CD4-positive, alpha-beta memory T cell (primary cell): ENCODE measurements at regions not wholly inside any gene's neighbourhood (a gene's known extent, or its start where the extent isn't known, plus 50 kb on each side); places are given as distances from the start of the nearest gene placed in this dataset.

Source experiments
- CTCF ChIA-PET: fragments of 350-600 bp; sonication (Branson Sonifier 250); formaldehyde crosslinking; loops from one replicate; lab custom pipeline; 2021; ENCODE audit warnings: inconsistent platforms; ENCODE audit not compliant: partially characterized antibody; lab: Charles Lee
- POLR2A ChIA-PET: fragments of 350-600 bp; sonication (Branson Sonifier 250); formaldehyde crosslinking; loops from one replicate; lab custom pipeline; 2021; ENCODE audit not compliant: partially characterized antibody; lab: Charles Lee
- DNase-seq, 5 donors: peaks; one replicate each; pipeline versions ENCODE4 v3.0.0 to v3.0.0-alpha.2; 2020 to 2022; ENCODE audit warnings: mixed read lengths in 1 of 5
- H3K27ac ChIP-seq: one replicate; pipeline ENCODE4 v1.7.0; 2013; ENCODE audit warnings: low read depth, low read length
- H3K27me3 ChIP-seq: 2 replicates; pipeline ENCODE4 v1.7.0; 2013; ENCODE audit warnings: mild to moderate bottlenecking, low read length, moderate library complexity; ENCODE audit not compliant: insufficient read depth
- H3K36me3 ChIP-seq: 2 replicates; pipeline ENCODE4 v1.7.0; 2013; ENCODE audit warnings: mild to moderate bottlenecking, low read length, moderate library complexity; ENCODE audit not compliant: insufficient read depth
- H3K4me1 ChIP-seq: 2 replicates; pipeline ENCODE4 v1.7.0; 2013; ENCODE audit warnings: mild to moderate bottlenecking, low read length, moderate library complexity; ENCODE audit not compliant: insufficient read depth
- H3K4me3 ChIP-seq, 2 donors: one replicate each; pipeline ENCODE4 v1.7.0; 2013; ENCODE audit warnings: low read length in 2 of 2, mild to moderate bottlenecking in 1 of 2
- H3K9me3 ChIP-seq, 2 donors: one replicate each; pipeline ENCODE4 v1.7.0; 2013; ENCODE audit warnings: low read length in 2 of 2, control low read depth in 1 of 2; ENCODE audit not compliant: control insufficient read depth in 1 of 2
- H3K27ac Mint-ChIP-seq, 7 donors: one replicate each; pipeline ENCODE4 v1.8.0; 2020 to 2021; ENCODE audit warnings: mixed read lengths in 7 of 7, mild to moderate bottlenecking in 6 of 7, inconsistent platforms in 3 of 7, moderate library complexity in 3 of 7
- H3K27me3 Mint-ChIP-seq, 2 donors: one replicate each; pipeline ENCODE4 v1.8.0; 2020 to 2021; ENCODE audit warnings: mixed read lengths in 2 of 2
- H3K36me3 Mint-ChIP-seq, 2 donors: one replicate each; pipeline ENCODE4 v1.8.0; 2020 to 2021; ENCODE audit warnings: mixed read lengths in 2 of 2, inconsistent platforms in 1 of 2, mild to moderate bottlenecking in 1 of 2
- H3K4me1 Mint-ChIP-seq, 4 donors: one replicate each; pipeline ENCODE4 v1.8.0; 2020 to 2021; ENCODE audit warnings: mixed read lengths in 4 of 4, mild to moderate bottlenecking in 1 of 4
- H3K4me3 Mint-ChIP-seq, 8 donors: one replicate each; pipeline ENCODE4 v1.8.0; 2020 to 2021; ENCODE audit warnings: mixed read lengths in 8 of 8, mild to moderate bottlenecking in 7 of 8, moderate library complexity in 6 of 8, inconsistent platforms in 3 of 8
- H3K9me3 Mint-ChIP-seq, 8 donors: one replicate each; pipeline ENCODE4 v1.8.0; 2020 to 2021; ENCODE audit warnings: mixed read lengths in 8 of 8, mild to moderate bottlenecking in 5 of 8, inconsistent platforms in 3 of 8, moderate library complexity in 1 of 8
- intact Hi-C: fragments of 100-400 bp; cut with micrococcal nuclease; formaldehyde crosslinking; loops from one replicate; pipeline ENCODE4 v1.15.1; 2023

DNA sequence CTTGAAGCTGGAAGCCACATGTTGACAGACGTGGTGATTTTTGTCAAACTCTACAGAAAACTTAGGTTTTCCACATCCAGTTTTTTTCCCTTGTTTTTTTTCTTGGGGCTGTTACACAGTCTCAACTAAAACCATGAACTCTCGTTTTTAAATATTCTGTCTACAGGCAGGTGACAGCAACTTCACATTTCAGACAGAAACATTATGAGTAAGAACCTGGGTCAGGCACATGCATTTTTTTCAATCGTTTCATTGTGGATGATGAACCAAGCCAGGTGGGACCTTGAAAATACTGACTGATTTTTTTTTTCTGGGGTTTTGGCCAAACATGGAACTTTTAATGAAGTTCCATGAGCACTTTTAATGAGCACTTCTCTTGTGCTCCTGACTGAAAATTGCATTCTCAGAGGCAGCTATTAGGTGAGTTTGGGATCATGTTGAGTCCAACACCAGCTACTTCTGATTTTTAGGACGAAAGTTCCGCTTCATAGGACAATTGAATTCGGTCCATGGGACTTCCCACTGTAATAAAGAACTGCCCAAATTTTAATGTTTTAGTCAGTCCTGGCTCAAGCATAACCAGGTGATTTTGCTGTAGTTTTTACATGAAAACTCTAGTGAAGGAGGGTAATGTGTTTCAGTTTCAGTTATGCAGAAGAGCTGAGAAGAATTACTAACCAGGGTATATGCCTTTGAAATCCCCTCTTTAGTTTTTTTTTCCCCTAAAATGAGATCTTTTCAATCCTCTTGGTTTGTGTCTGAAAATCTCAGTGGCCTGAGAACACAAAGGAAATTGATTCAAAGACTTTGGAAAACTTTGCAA is 93.2 kb upstream of the ADAMTS16 start:
- Histone ChIP-seq H3K27ac (no peak overlapping the region), H3K36me3 (no peaks in the 10 kb centered on the region), H3K4me1 (no peaks in the 10 kb centered on the region), H3K9me3 (no peaks in the 10 kb centered on the region), H3K27me3 (no peaks in the 10 kb centered on the region), H3K4me3 (no peak overlapping the region)
- H3K27me3 Mint-ChIP-seq: no peaks in the 10 kb centered on the region
- no peak for DNase-seq
- intact Hi-C loops: no loop called here
- no peaks in the 10 kb centered on the region for H3K4me1 Mint-ChIP-seq
- POLR2A ChIA-PET: no interaction called here
- CTCF ChIA-PET: no interaction called here
- H3K27ac Mint-ChIP-seq: no peak overlapping the region
- no peaks in the 10 kb centered on the region for H3K36me3 Mint-ChIP-seq
- no peak overlapping the region for H3K4me3 Mint-ChIP-seq
- peaks cover 0 to 5% (median 1%) of the 10 kb centered on the region in 8 donors for H3K9me3 Mint-ChIP-seq

GRCh38 chr5:5050801-5051200 is 89.3 kb upstream of the ADAMTS16 start:
- H3K27ac ChIP-seq: no peak overlapping the region
- no peaks in the 10 kb centered on the region for H3K36me3 ChIP-seq
- H3K27ac Mint-ChIP-seq: no peak overlapping the region
- H3K27me3 Mint-ChIP-seq: no peaks in the 10 kb centered on the region
- H3K4me1 Mint-ChIP-seq: no peaks in the 10 kb centered on the region
- POLR2A ChIA-PET: no interaction called here
- H3K4me3 ChIP-seq: no peak overlapping the region
- intact Hi-C loops: no loop called here
- H3K27me3 ChIP-seq: no peaks in the 10 kb centered on the region
- no peak for DNase-seq
- H3K9me3 ChIP-seq: no peaks in the 10 kb centered on the region
- H3K36me3 Mint-ChIP-seq: no peaks in the 10 kb centered on the region
- no peaks in the 10 kb centered on the region for H3K4me1 ChIP-seq
- CTCF ChIA-PET: no interaction called here
- peaks cover 0 to 5% (median 2%) of the 10 kb centered on the region in 8 donors for H3K9me3 Mint-ChIP-seq
- H3K4me3 Mint-ChIP-seq: no peak overlapping the region

DNA sequence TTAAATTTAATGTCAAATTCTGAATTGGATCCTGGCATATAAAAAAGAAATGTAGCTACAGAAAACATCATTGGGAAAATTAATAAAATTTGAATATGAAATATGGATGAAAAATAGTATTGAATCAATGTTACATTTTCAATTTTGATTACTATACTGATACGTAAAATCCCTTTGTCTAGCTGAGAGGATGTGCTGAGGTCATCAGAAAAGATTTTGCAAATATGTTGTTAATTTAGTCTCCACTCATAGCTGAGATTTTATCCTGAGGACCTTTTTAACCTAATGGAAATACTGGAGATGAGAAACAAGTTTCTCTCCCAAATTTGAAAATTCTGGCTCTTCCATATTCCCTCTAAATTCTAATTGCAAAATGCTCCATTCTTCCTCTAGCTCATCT is 84.4 kb upstream of the ADAMTS16 start:
- Histone ChIP-seq H3K27me3 (no peaks in the 10 kb centered on the region), H3K36me3 (no peaks in the 10 kb centered on the region), H3K27ac (no peak overlapping the region), H3K4me3 (no peak overlapping the region), H3K4me1 (no peaks in the 10 kb centered on the region), H3K9me3 (no peaks in the 10 kb centered on the region)
- H3K27ac Mint-ChIP-seq: no peak overlapping the region
- no peaks in the 10 kb centered on the region for H3K36me3 Mint-ChIP-seq
- H3K9me3 Mint-ChIP-seq: peaks cover 0 to 6% (median under 1%) of the 10 kb centered on the region in 8 donors
- H3K4me1 Mint-ChIP-seq: no peaks in the 10 kb centered on the region
- no peak overlapping the region for H3K4me3 Mint-ChIP-seq
- POLR2A ChIA-PET: no interaction called here
- intact Hi-C loops: no loop called here
- CTCF ChIA-PET: no interaction called here
- H3K27me3 Mint-ChIP-seq: no peaks in the 10 kb centered on the region
- DNase-seq: no peak

GRCh38 chr5:5061836-5062235 is 78.3 kb upstream of the ADAMTS16 start:
- Mint-ChIP-seq H3K4me3 (no peak overlapping the region), H3K9me3 (peaks cover 0 to 5% (median 2%) of the 10 kb centered on the region in 8 donors), H3K27ac (no peak overlapping the region), H3K27me3 (peaks cover 0 to 1% of the 10 kb centered on the region in 2 donors), H3K36me3 (no peaks in the 10 kb centered on the region), H3K4me1 (no peaks in the 10 kb centered on the region)
- no peaks in the 10 kb centered on the region for H3K36me3 ChIP-seq
- CTCF ChIA-PET: no interaction called here
- no peak overlapping the region for H3K4me3 ChIP-seq
- no peaks in the 10 kb centered on the region for H3K4me1 ChIP-seq
- H3K27ac ChIP-seq: no peak overlapping the region
- no peak for DNase-seq
- POLR2A ChIA-PET: no interaction called here
- intact Hi-C loops: no loop called here
- H3K9me3 ChIP-seq: no peaks in the 10 kb centered on the region
- no peaks in the 10 kb centered on the region for H3K27me3 ChIP-seq

DNA sequence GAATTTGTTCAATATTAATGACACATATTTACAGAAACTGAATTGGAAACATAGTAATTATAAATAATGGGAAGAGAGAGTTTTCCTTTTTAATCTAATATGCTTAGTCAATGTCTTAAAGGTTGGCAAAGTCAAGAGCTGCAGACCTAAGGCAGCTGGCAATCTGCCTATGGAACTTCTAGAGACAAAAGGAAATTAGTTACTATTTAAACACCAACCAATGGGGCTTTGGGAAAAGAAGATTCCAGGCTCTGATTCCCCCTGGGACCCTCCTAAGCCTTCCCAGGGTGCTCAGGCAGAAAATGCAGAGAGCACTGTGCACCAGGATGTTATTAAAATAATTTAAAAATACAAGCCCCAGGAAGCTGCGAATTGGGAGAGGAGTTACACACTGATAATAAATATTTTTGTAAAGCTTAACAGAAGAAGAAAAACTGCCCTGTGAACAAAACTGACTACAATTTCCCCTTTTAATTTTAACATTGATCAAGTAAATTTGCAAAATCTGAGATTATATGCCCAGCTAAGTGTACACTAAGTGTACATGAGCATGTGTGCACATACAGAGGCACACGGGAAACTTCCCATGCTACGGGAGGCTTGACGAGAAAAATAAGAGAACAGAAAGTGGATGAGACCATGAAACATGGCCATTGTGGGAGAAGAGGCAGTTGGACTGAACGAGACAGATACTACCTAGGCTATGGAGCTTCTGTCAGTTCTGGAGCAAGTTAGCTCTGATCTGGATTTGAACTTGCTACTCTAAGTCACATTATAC is 77.4 kb upstream of the ADAMTS16 start:
- no peaks in the 10 kb centered on the region for H3K9me3 ChIP-seq
- no peaks in the 10 kb centered on the region for H3K4me1 ChIP-seq
- H3K4me3 ChIP-seq: no peak overlapping the region
- no peaks in the 10 kb centered on the region for H3K27me3 ChIP-seq
- Mint-ChIP-seq H3K9me3 (peaks cover 0 to 5% (median 2%) of the 10 kb centered on the region in 8 donors), H3K27me3 (peaks cover 0 to 1% of the 10 kb centered on the region in 2 donors), H3K36me3 (no peaks in the 10 kb centered on the region), H3K4me1 (no peaks in the 10 kb centered on the region), H3K27ac (no peak overlapping the region), H3K4me3 (no peak overlapping the region)
- H3K36me3 ChIP-seq: no peaks in the 10 kb centered on the region
- POLR2A ChIA-PET: no interaction called here
- CTCF ChIA-PET: no interaction called here
- H3K27ac ChIP-seq: no peak overlapping the region
- no peak for DNase-seq
- intact Hi-C loops: no loop called here

GRCh38 chr5:5063533-5063953 is 76.6 kb upstream of the ADAMTS16 start:
- Mint-ChIP-seq H3K27ac (no peak overlapping the region), H3K9me3 (peaks cover 0 to 5% (median 2%) of the 10 kb centered on the region in 8 donors), H3K4me3 (no peak overlapping the region), H3K36me3 (no peaks in the 10 kb centered on the region), H3K27me3 (peaks cover 0 to 1% of the 10 kb centered on the region in 2 donors), H3K4me1 (no peaks in the 10 kb centered on the region)
- Histone ChIP-seq H3K9me3 (no peaks in the 10 kb centered on the region), H3K4me1 (no peaks in the 10 kb centered on the region), H3K27me3 (no peaks in the 10 kb centered on the region), H3K4me3 (no peak overlapping the region), H3K36me3 (no peaks in the 10 kb centered on the region), H3K27ac (no peak overlapping the region)
- ChIA-PET CTCF (no interaction called here), POLR2A (no interaction called here)
- intact Hi-C loops: no loop called here
- no peak for DNase-seq

DNA sequence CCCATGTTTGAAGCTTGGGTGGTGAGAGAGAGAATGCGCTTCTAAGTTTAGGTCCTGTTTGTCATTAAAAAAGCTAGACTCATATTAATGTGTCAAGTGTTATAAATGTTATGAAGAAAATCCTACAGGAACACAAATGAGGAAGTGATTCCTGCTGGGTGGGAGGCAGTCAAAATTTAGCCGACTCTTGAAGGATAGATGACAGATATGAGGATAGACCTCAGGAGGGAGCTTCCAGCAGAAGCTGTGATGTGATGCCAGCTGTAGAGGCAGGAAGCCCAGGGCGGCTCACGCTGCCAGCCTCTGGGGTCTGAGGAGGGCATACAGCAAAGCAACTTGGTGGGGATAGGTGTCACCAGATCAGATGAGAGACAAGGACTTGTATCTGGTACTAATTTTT is 74.7 kb upstream of the ADAMTS16 start:
- Mint-ChIP-seq H3K27me3 (peaks cover 0 to 1% of the 10 kb centered on the region in 2 donors), H3K4me1 (no peaks in the 10 kb centered on the region), H3K9me3 (peaks cover 0 to 5% (median 0%) of the 10 kb centered on the region in 8 donors), H3K4me3 (no peak overlapping the region), H3K27ac (no peak overlapping the region), H3K36me3 (no peaks in the 10 kb centered on the region)
- intact Hi-C loops: no loop called here
- H3K4me3 ChIP-seq: no peak overlapping the region
- POLR2A ChIA-PET: no interaction called here
- no peaks in the 10 kb centered on the region for H3K36me3 ChIP-seq
- H3K27me3 ChIP-seq: no peaks in the 10 kb centered on the region
- DNase-seq: no peak
- H3K9me3 ChIP-seq: no peaks in the 10 kb centered on the region
- CTCF ChIA-PET: no interaction called here
- H3K4me1 ChIP-seq: no peaks in the 10 kb centered on the region
- H3K27ac ChIP-seq: no peak overlapping the region
